ENCODE measurements at regions not wholly inside any gene's neighbourhood (a gene's known extent, or its start where the extent isn't known, plus 50 kb on each side); places are given as distances from the start of the nearest gene placed in this dataset.

DNA sequence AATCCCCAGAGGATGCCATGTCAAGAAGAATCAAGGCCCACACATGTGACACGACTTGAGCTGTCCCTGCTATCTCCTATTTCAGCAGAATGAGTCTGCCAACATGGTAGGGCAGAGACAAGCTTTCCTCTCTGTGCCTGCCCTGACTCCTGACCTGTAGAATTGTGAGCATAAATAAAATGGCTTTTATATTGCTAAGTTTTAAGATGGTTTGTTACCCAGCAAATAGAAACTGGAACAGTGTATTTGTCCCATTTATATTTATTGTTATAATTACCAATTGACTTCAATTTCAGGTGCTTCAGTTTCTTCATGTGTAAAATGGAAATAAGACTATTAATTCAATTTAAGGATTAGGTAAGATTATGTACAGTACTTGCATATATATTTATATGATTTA, 90.5 kb downstream of the ASB1 start:
- TF ChIP-seq EP300 (IDR thresholded peaks at IDR 0.05) (no peak), POLR2A (IDR thresholded peaks at IDR 0.05; ENCODE audit: low read depth) (no peak), POLR2AphosphoS5 (IDR thresholded peaks at IDR 0.05) (no peak)
- TF ChIP-seq, protein P1, sequence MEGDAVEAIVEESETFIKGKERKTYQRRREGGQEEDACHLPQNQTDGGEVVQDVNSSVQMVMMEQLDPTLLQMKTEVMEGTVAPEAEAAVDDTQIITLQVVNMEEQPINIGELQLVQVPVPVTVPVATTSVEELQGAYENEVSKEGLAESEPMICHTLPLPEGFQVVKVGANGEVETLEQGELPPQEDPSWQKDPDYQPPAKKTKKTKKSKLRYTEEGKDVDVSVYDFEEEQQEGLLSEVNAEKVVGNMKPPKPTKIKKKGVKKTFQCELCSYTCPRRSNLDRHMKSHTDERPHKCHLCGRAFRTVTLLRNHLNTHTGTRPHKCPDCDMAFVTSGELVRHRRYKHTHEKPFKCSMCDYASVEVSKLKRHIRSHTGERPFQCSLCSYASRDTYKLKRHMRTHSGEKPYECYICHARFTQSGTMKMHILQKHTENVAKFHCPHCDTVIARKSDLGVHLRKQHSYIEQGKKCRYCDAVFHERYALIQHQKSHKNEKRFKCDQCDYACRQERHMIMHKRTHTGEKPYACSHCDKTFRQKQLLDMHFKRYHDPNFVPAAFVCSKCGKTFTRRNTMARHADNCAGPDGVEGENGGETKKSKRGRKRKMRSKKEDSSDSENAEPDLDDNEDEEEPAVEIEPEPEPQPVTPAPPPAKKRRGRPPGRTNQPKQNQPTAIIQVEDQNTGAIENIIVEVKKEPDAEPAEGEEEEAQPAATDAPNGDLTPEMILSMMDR (IDR thresholded peaks at IDR 0.05) = no peak

Data from esophagus muscularis mucosa (tissue), 4 donors.